Memory B cell (primary cell): ENCODE measurements at regions not wholly inside any gene's neighbourhood (a gene's known extent, or its start where the extent isn't known, plus 50 kb on each side); places are given as distances from the start of the nearest gene placed in this dataset.

Experiments
- ATAC-seq: fragments of 150-1000 bp; cut with Tn5 transposase; 2 replicates; pipeline ENCODE4 v1.10.0; 2021; ENCODE audit warnings: low read depth, mild to moderate bottlenecking, moderate library complexity
- DNase-seq, 2 donors: peaks; one replicate each; pipeline ENCODE4 v3.0.0; 2022; ENCODE audit warnings: low spot score in 2 of 2
- H3K27ac Mint-ChIP-seq: one replicate; pipeline ENCODE4 v1.8.0; 2022; ENCODE audit warnings: mild to moderate bottlenecking, moderate library complexity, mixed read lengths
- H3K27me3 Mint-ChIP-seq: one replicate; pipeline ENCODE4 v1.8.0; 2022; ENCODE audit warnings: mixed read lengths
- H3K36me3 Mint-ChIP-seq: one replicate; pipeline ENCODE4 v1.8.0; 2022; ENCODE audit warnings: mild to moderate bottlenecking, mixed read lengths
- H3K4me1 Mint-ChIP-seq: one replicate; pipeline ENCODE4 v1.8.0; 2022; ENCODE audit warnings: mixed read lengths
- H3K4me3 Mint-ChIP-seq: one replicate; pipeline ENCODE4 v1.8.0; 2022; ENCODE audit warnings: mild to moderate bottlenecking, moderate library complexity, mixed read lengths
- H3K9me3 Mint-ChIP-seq: one replicate; pipeline ENCODE4 v1.8.0; 2022; ENCODE audit warnings: mixed read lengths

- H3K27ac Mint-ChIP-seq, result no peak overlapping the region
Observed at GRCh38 chr4:114487101-114487500, 111.5 kb upstream of the UGT8 start.

GRCh38 chr4:114488301-114488982, 110.2 kb upstream of the UGT8 start:
- ATAC-seq, result no peak
- Mint-ChIP-seq H3K27me3 (no peaks in the 10 kb centered on the region), H3K4me3 (no peak overlapping the region), H3K4me1 (no peaks in the 10 kb centered on the region), H3K36me3 (no peaks in the 10 kb centered on the region), H3K9me3 (no peaks in the 10 kb centered on the region), H3K27ac (no peak overlapping the region)
- DNase-seq, result no peak

More at GRCh38 chr4:114487101-114487500, 111.5 kb upstream of the UGT8 start:
- H3K4me3 Mint-ChIP-seq, result no peak overlapping the region
- no peaks in the 10 kb centered on the region for H3K9me3 Mint-ChIP-seq
- H3K4me1 Mint-ChIP-seq, result no peaks in the 10 kb centered on the region
- DNase-seq (no peak), ATAC-seq (no peak)
- H3K36me3 Mint-ChIP-seq, result no peaks in the 10 kb centered on the region
- no peaks in the 10 kb centered on the region for H3K27me3 Mint-ChIP-seq

- H3K27ac Mint-ChIP-seq, result no peak overlapping the region
- H3K36me3 Mint-ChIP-seq, result no peaks in the 10 kb centered on the region
- no peaks in the 10 kb centered on the region for H3K27me3 Mint-ChIP-seq
- H3K9me3 Mint-ChIP-seq, result no peaks in the 10 kb centered on the region
- ATAC-seq (no peak), DNase-seq (no peak)
- H3K4me3 Mint-ChIP-seq, result no peak overlapping the region
- peaks cover 7% of the 10 kb centered on the region for H3K4me1 Mint-ChIP-seq
Observed at GRCh38 chr4:114494246-114494803, 104.3 kb upstream of the UGT8 start.

GRCh38 chr4:114495471-114495928, 103.1 kb upstream of the UGT8 start:
- ATAC-seq (no peak), DNase-seq (no peak)
- H3K27me3 Mint-ChIP-seq, result no peaks in the 10 kb centered on the region
- no peaks in the 10 kb centered on the region for H3K36me3 Mint-ChIP-seq
- no peak overlapping the region for H3K27ac Mint-ChIP-seq
- H3K9me3 Mint-ChIP-seq, result no peaks in the 10 kb centered on the region
- H3K4me3 Mint-ChIP-seq, result no peak overlapping the region
- peaks cover 7% of the 10 kb centered on the region for H3K4me1 Mint-ChIP-seq

- ATAC-seq (no peak), DNase-seq (no peak)
- no peak overlapping the region for H3K4me3 Mint-ChIP-seq
- no peaks in the 10 kb centered on the region for H3K36me3 Mint-ChIP-seq
- peaks cover 7% of the 10 kb centered on the region for H3K4me1 Mint-ChIP-seq
- peaks cover 5% of the 10 kb centered on the region for H3K27me3 Mint-ChIP-seq
- H3K9me3 Mint-ChIP-seq, result no peaks in the 10 kb centered on the region
- H3K27ac Mint-ChIP-seq, result no peak overlapping the region
Observed at GRCh38 chr4:114497116-114497515, 101.5 kb upstream of the UGT8 start.

GRCh38 chr4:114509340-114509739, 89.3 kb upstream of the UGT8 start:
- ATAC-seq (no peak), DNase-seq (no peak)
- Mint-ChIP-seq H3K4me1 (no peaks in the 10 kb centered on the region), H3K4me3 (no peak overlapping the region), H3K36me3 (no peaks in the 10 kb centered on the region), H3K27me3 (peaks cover 11% of the 10 kb centered on the region), H3K9me3 (no peaks in the 10 kb centered on the region), H3K27ac (no peak overlapping the region)

GRCh38 chr4:114512595-114513295, 85.9 kb upstream of the UGT8 start:
- H3K27me3 Mint-ChIP-seq, result peaks cover 9% of the 10 kb centered on the region
- no peak overlapping the region for H3K27ac Mint-ChIP-seq
- H3K4me3 Mint-ChIP-seq, result no peak overlapping the region
- no peaks in the 10 kb centered on the region for H3K4me1 Mint-ChIP-seq
- H3K36me3 Mint-ChIP-seq, result no peaks in the 10 kb centered on the region
- ATAC-seq (no peak), DNase-seq (no peak)
- no peaks in the 10 kb centered on the region for H3K9me3 Mint-ChIP-seq

- Mint-ChIP-seq H3K27me3 (peaks cover 2% of the 10 kb centered on the region), H3K4me3 (no peak overlapping the region), H3K4me1 (no peaks in the 10 kb centered on the region), H3K36me3 (no peaks in the 10 kb centered on the region), H3K27ac (no peak overlapping the region), H3K9me3 (peaks cover 5% of the 10 kb centered on the region)
- DNase-seq, result no peak
- no peak for ATAC-seq
Observed at GRCh38 chr4:114519368-114519767, 79.2 kb upstream of the UGT8 start.

GRCh38 chr4:114527170-114527569, 71.4 kb upstream of the UGT8 start:
- ATAC-seq (no peak), DNase-seq (no peak)
- H3K36me3 Mint-ChIP-seq, result peaks cover 2% of the 10 kb centered on the region
- no peak overlapping the region for H3K4me3 Mint-ChIP-seq
- H3K9me3 Mint-ChIP-seq, result peaks cover 5% of the 10 kb centered on the region
- H3K27me3 Mint-ChIP-seq, result peaks cover 6% of the 10 kb centered on the region
- no peak overlapping the region for H3K27ac Mint-ChIP-seq
- no peaks in the 10 kb centered on the region for H3K4me1 Mint-ChIP-seq

- DNase-seq, result no peak
- H3K4me3 Mint-ChIP-seq, result no peak overlapping the region
- H3K9me3 Mint-ChIP-seq, result peaks cover 5% of the 10 kb centered on the region
- peaks cover 2% of the 10 kb centered on the region for H3K36me3 Mint-ChIP-seq
- H3K4me1 Mint-ChIP-seq, result no peaks in the 10 kb centered on the region
- H3K27ac Mint-ChIP-seq, result no peak overlapping the region
- no peak for ATAC-seq
- peaks cover 6% of the 10 kb centered on the region for H3K27me3 Mint-ChIP-seq
Observed at GRCh38 chr4:114527637-114528036, 71.0 kb upstream of the UGT8 start.

GRCh38 chr4:114535725-114536124, 62.9 kb upstream of the UGT8 start:
- Mint-ChIP-seq H3K27ac (no peak overlapping the region), H3K4me1 (no peaks in the 10 kb centered on the region), H3K9me3 (peaks cover 2% of the 10 kb centered on the region), H3K27me3 (no peaks in the 10 kb centered on the region), H3K4me3 (no peak overlapping the region), H3K36me3 (no peaks in the 10 kb centered on the region)
- DNase-seq (no peak), ATAC-seq (no peak)

- Mint-ChIP-seq H3K4me1 (no peaks in the 10 kb centered on the region), H3K9me3 (peaks cover 2% of the 10 kb centered on the region), H3K4me3 (no peak overlapping the region), H3K27ac (no peak overlapping the region), H3K27me3 (no peaks in the 10 kb centered on the region), H3K36me3 (no peaks in the 10 kb centered on the region)
- no peak for ATAC-seq
- DNase-seq, result no peak
Observed at GRCh38 chr4:114537352-114537751, 61.3 kb upstream of the UGT8 start.

GRCh38 chr4:114538012-114538617, 60.5 kb upstream of the UGT8 start:
- H3K27ac Mint-ChIP-seq, result no peak overlapping the region
- H3K4me1 Mint-ChIP-seq, result no peaks in the 10 kb centered on the region
- ATAC-seq, result no peak
- no peaks in the 10 kb centered on the region for H3K36me3 Mint-ChIP-seq
- no peaks in the 10 kb centered on the region for H3K27me3 Mint-ChIP-seq
- H3K4me3 Mint-ChIP-seq, result no peak overlapping the region
- no peak for DNase-seq
- H3K9me3 Mint-ChIP-seq, result peaks cover 2% of the 10 kb centered on the region

GRCh38 chr4:114539985-114540384, 58.6 kb upstream of the UGT8 start:
- no peaks in the 10 kb centered on the region for H3K4me1 Mint-ChIP-seq
- DNase-seq (no peak), ATAC-seq (no peak)
- H3K27me3 Mint-ChIP-seq, result no peaks in the 10 kb centered on the region
- peaks cover 2% of the 10 kb centered on the region for H3K9me3 Mint-ChIP-seq
- no peaks in the 10 kb centered on the region for H3K36me3 Mint-ChIP-seq
- no peak overlapping the region for H3K27ac Mint-ChIP-seq
- no peak overlapping the region for H3K4me3 Mint-ChIP-seq
